ENCODE measurements at regions not wholly inside any gene's neighbourhood (a gene's known extent, or its start where the extent isn't known, plus 50 kb on each side); places are given as distances from the start of the nearest gene placed in this dataset.
"Not testable (repeated sequence)": the region's sequence is repeated elsewhere in the genome, so short reads cannot be mapped to it uniquely, and the experiment has no call there.

DNA sequence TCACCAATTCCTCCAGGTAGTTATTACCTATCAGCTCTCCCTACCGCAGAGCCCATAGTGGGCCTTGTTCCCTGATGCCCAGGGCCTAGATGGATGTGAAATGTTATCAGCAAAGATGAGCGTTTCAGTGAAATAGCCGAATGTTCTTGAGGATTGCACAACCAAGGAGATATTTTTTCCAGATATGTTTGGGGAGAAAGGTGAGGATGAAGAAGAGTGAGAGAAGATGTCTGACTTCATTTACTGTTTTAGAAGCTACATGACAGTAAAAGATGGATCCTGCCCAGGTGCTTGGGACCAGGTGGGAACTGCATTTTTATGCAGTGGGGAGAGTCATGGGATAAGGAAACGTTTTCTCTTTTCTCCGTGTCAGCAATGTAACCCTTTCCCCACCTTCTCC is 231.7 kb upstream of the C1orf174 start:
- no peaks in the 10 kb centered on the region for H3K36me3 ChIP-seq (ENCODE audit: insufficient read depth, insufficient read length, low read length)
- H3K4me1 ChIP-seq (ENCODE audit: insufficient read depth, insufficient read length): peaks cover 2% of the 10 kb centered on the region
- H3K9me3 ChIP-seq (ENCODE audit: insufficient read depth, low read length): peaks cover 7% of the 10 kb centered on the region; the same call in 1 of the 2 replicates
- H3K4me3 ChIP-seq (ENCODE audit: insufficient read length, low read depth): no peak overlapping the region
- DNase-seq (ENCODE audit: low read depth, low spot score): no peak
- peaks cover 20% of the 10 kb centered on the region for H3K27me3 ChIP-seq (ENCODE audit: insufficient read depth, insufficient read length)
- TF ChIP-seq ZNF274 (IDR thresholded peaks at IDR 0.05; ENCODE audit: low read depth, low read length) (no peak), SUZ12 (IDR thresholded peaks at IDR 0.05; ENCODE audit: extremely low read depth, insufficient read depth, insufficient read length) (no peak), YY1 (IDR thresholded peaks at IDR 0.05; ENCODE audit: insufficient read depth, insufficient read length) (no peak)
- no peak overlapping the region for H3K9ac ChIP-seq (ENCODE audit: insufficient read length, low read depth)

DNA sequence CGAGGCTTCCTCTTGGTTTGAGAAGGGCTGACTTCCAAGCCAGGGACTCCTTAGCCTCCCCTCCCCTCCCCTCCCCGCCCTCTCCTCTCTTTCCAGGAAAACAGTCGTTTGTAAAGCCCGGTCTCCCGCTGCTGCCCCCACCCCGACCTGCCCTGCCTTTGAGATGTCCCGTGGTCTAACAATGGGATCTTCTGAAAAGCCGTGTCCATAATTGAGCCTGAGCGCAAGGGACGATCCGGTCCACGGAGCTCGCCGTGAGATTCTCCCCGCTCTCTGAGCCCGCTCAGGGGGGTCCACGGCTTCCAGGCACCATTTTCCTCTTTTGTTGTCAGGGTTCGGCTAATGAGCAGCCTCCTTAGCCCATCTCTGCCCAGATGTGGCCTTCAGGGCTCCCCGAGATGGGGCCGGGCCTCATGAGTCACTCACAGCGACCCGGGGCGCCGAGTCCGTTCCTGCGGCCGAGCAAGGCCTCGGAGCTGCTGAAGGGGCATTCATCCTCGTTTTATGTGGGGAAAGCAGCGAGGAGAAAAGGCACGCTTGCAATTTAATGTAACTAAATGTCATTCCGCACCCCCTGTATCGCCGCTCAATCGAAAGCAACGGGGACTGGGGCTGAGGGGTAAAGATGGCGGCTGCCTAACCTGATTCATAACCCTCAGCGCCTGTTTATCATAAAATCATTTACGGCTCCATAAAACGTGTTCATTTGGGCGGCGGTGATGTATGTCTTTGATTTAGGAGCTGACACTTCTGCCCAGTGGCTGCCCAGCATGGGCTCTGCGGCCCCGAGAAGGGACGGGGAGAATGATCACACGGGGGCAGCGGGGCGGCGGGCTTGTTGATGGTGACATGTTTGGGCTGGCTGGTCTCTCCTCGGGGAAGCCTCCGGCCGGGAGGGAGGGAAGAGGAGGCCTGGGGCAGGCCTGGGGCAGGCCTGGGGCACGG is 232.6 kb upstream of the C1orf174 start:
- no peak overlapping the region for H3K4me3 ChIP-seq (ENCODE audit: insufficient read length, low read depth)
- DNase-seq (ENCODE audit: low read depth, low spot score): no peak
- peaks cover 7% of the 10 kb centered on the region; the same call in 1 of the 2 replicates for H3K9me3 ChIP-seq (ENCODE audit: insufficient read depth, low read length)
- TF ChIP-seq SUZ12 (IDR thresholded peaks at IDR 0.05; ENCODE audit: extremely low read depth, insufficient read depth, insufficient read length) (no peak), ZNF274 (IDR thresholded peaks at IDR 0.05; ENCODE audit: low read depth, low read length) (no peak), YY1 (IDR thresholded peaks at IDR 0.05; ENCODE audit: insufficient read depth, insufficient read length) (no peak)
- no peak overlapping the region for H3K9ac ChIP-seq (ENCODE audit: insufficient read length, low read depth)
- H3K4me1 ChIP-seq (ENCODE audit: insufficient read depth, insufficient read length): peaks cover 3% of the 10 kb centered on the region
- H3K27me3 ChIP-seq (ENCODE audit: insufficient read depth, insufficient read length): peaks cover 17% of the 10 kb centered on the region
- H3K36me3 ChIP-seq (ENCODE audit: insufficient read depth, insufficient read length, low read length): no peaks in the 10 kb centered on the region

DNA sequence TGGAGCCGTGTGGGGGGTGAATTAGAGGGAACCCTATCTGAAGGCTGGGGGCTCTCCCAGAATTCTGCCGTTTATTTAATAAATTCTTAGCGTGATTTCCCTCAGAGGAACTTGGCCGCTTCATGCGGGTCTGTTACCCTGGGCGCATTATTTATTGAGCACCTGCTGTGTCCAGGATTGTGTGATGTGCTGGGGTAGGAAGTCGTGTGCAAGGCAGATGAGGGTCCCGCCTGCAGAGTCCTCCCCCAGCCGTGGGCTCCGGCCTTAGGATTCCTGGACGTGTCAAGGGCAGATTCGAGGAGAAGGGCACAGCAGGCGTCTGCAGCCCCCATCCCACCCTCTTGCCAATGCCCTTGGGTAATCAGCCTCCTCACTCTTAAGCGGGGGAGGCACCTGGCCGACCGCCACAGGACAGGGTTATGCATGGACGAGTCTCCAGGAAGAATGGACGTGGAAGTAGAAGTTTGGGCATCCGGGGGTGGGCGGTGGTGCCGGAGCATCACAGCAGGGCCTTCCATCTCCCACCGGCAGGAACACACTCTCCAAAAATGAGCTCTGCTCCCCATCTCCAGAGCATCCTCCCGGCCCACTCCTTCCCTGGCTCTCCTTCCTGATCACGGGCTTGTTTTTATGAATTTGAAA is 233.3 kb upstream of the C1orf174 start:
- no peak for DNase-seq (ENCODE audit: low read depth, low spot score)
- TF ChIP-seq SUZ12 (IDR thresholded peaks at IDR 0.05; ENCODE audit: extremely low read depth, insufficient read depth, insufficient read length) (no peak), YY1 (IDR thresholded peaks at IDR 0.05; ENCODE audit: insufficient read depth, insufficient read length) (no peak), ZNF274 (IDR thresholded peaks at IDR 0.05; ENCODE audit: low read depth, low read length) (no peak)
- H3K4me1 ChIP-seq (ENCODE audit: insufficient read depth, insufficient read length): peaks cover 3% of the 10 kb centered on the region
- no peak overlapping the region for H3K9ac ChIP-seq (ENCODE audit: insufficient read length, low read depth)
- H3K4me3 ChIP-seq (ENCODE audit: insufficient read length, low read depth): no peak overlapping the region
- H3K9me3 ChIP-seq (ENCODE audit: insufficient read depth, low read length): peaks cover 7% of the 10 kb centered on the region; the same call in 1 of the 2 replicates
- no peaks in the 10 kb centered on the region for H3K36me3 ChIP-seq (ENCODE audit: insufficient read depth, insufficient read length, low read length)
- peaks cover 17% of the 10 kb centered on the region for H3K27me3 ChIP-seq (ENCODE audit: insufficient read depth, insufficient read length)

DNA sequence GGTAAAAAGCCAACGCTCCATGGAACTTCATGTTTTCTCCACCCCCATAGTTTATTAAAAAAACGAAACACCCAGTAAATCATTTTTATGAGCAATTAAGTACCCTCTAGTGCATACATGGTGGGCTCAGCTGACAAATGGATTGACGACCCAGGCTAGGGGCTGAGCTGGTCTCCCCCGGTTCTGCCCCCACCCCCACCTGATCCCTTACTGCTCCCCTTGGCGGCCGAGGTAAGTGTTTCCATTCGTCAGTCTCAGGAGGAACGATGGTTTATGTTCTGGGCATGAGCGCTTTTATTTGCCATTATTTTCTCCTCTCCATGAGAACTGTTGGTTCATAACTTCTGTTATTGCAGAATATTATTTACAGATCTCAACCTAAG is 233.9 kb upstream of the C1orf174 start:
- no peak for TF ChIP-seq ZNF274 (IDR thresholded peaks at IDR 0.05; ENCODE audit: low read depth, low read length)
- TF ChIP-seq SUZ12 (IDR thresholded peaks at IDR 0.05; ENCODE audit: extremely low read depth, insufficient read depth, insufficient read length): no peak
- TF ChIP-seq YY1 (IDR thresholded peaks at IDR 0.05; ENCODE audit: insufficient read depth, insufficient read length): no peak

DNA sequence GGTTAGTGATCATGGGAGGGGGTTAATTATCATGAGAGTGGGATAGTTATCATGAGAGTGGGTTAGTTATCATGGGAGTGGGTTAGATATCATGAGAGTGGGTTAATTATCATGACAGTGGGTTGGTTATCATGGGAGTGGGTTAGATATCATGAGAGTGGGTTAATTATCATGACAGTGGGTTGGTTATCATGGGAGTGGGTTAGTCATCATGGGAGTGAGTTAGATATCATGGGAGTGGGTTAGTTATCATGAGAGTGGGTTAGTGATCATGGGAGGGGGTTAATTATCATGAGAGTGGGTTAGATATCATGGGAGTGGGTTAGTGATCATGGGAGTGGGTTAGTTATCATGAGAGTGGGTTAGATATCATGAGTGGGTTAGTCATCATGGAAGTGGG is 235.8 kb upstream of the C1orf174 start:
- DNase-seq (ENCODE audit: low read depth, low spot score); H3K9ac ChIP-seq (ENCODE audit: insufficient read length, low read depth); H3K4me1 ChIP-seq (ENCODE audit: insufficient read depth, insufficient read length); H3K9me3 ChIP-seq (ENCODE audit: insufficient read depth, low read length); H3K4me3 ChIP-seq (ENCODE audit: insufficient read length, low read depth); H3K36me3 ChIP-seq (ENCODE audit: insufficient read depth, insufficient read length, low read length): not testable (repeated sequence)
- H3K27me3 ChIP-seq (ENCODE audit: insufficient read depth, insufficient read length): peaks cover 10% of the 10 kb centered on the region

More for the DNA sequence above, 233.9 kb upstream of the C1orf174 start:
- peaks cover 17% of the 10 kb centered on the region for H3K27me3 ChIP-seq (ENCODE audit: insufficient read depth, insufficient read length)
- no peaks in the 10 kb centered on the region for H3K36me3 ChIP-seq (ENCODE audit: insufficient read depth, insufficient read length, low read length)
- DNase-seq (ENCODE audit: low read depth, low spot score): no peak
- H3K4me3 ChIP-seq (ENCODE audit: insufficient read length, low read depth): no peak overlapping the region
- peaks cover 3% of the 10 kb centered on the region for H3K4me1 ChIP-seq (ENCODE audit: insufficient read depth, insufficient read length)
- peaks cover 7% of the 10 kb centered on the region; the same call in 1 of the 2 replicates for H3K9me3 ChIP-seq (ENCODE audit: insufficient read depth, low read length)
- H3K9ac ChIP-seq (ENCODE audit: insufficient read length, low read depth): no peak overlapping the region

DNA sequence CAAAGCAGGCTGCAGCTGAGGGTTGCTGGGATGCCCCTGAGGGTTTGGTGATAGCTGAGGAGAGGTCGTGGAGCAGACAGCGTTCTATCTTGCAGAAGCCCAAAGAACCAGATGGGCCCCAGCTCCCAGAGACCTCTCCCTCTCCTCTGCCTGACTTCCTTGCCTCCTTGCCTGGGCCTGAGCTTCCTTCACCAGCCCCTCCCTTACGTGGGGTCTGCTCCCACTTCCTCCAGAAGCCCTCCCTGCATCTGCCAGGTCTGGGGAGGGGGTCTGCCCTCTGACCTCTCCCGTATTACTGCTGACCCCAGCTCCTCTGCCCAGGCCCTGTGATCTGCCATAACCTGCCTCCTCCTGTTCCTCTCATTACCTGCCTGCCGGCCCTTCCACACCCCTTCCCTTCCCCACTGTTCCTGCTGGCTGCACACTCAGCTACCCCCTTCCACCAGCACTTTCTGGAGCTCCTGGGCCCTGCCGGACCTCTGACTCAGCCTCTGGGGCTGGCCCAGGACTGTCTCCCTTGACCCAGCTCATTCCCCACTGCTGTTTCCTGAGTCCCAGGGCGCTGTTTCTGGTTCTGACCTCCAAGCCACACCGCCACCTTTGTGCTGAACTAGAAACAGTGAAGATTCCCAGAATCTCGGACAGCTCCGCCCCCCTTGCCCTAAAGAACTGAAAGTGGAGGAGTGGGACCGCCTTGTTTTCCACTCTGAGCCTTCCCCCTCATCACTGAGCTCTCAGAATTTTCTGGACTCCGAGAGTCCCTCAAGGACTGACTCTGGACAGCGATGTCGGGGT is 237.7 kb upstream of the C1orf174 start:
- TF ChIP-seq SUZ12 (IDR thresholded peaks at IDR 0.05; ENCODE audit: extremely low read depth, insufficient read depth, insufficient read length) (no peak), ZNF274 (IDR thresholded peaks at IDR 0.05; ENCODE audit: low read depth, low read length) (no peak), YY1 (IDR thresholded peaks at IDR 0.05; ENCODE audit: insufficient read depth, insufficient read length) (no peak)
- Histone ChIP-seq H3K27me3 (ENCODE audit: insufficient read depth, insufficient read length) (no peaks in the 10 kb centered on the region), H3K9ac (ENCODE audit: insufficient read length, low read depth) (no peak overlapping the region), H3K36me3 (ENCODE audit: insufficient read depth, insufficient read length, low read length) (no peaks in the 10 kb centered on the region), H3K9me3 (ENCODE audit: insufficient read depth, low read length) (peaks cover 7% of the 10 kb centered on the region; the same call in 1 of the 2 replicates), H3K4me3 (ENCODE audit: insufficient read length, low read depth) (no peak overlapping the region), H3K4me1 (ENCODE audit: insufficient read depth, insufficient read length) (peaks cover 3% of the 10 kb centered on the region)
- DNase-seq (ENCODE audit: low read depth, low spot score): no peak

Measured in NT2/D1 (cell line).